Ovary (tissue), 3 donors: ENCODE measurements at regions not wholly inside any gene's neighbourhood (a gene's known extent, or its start where the extent isn't known, plus 50 kb on each side); places are given as distances from the start of the nearest gene placed in this dataset.

Experiments used
- CTCF ChIP-seq, 3 donors: fragments of 450-650 bp in 2 of 3; fragments of 200-600 bp in 1 of 3; IDR thresholded peaks; one replicate each; pipeline versions ENCODE4 v1.5.1 to v1.8.0; 2016 to 2022; ENCODE audit warnings: antibody characterized with exemption in 3 of 3, mild to moderate bottlenecking in 1 of 3
- EP300 ChIP-seq: sonication (generic); formaldehyde crosslinking; IDR thresholded peaks from one replicate; pipeline ENCODE4 v1.6.1; 2017; ENCODE audit warnings: antibody characterized with exemption
- POLR2A ChIP-seq: fragments of 450-650 bp; IDR thresholded peaks from one replicate; pipeline ENCODE4 v1.6.1; 2017; ENCODE audit warnings: antibody characterized with exemption, mild to moderate bottlenecking, moderate library complexity
- donor health status: DM: no; HTN: no; CAD: no.

GRCh38 chr12:98137278-98137677, 378.1 kb upstream of the TMPO start:
- TF ChIP-seq EP300: no peak
- TF ChIP-seq CTCF (IDR thresholded peaks at IDR 0.05): no peak
- TF ChIP-seq POLR2A: no peak
